Gastrocnemius medialis (tissue), 4 donors: ENCODE measurements at regions not wholly inside any gene's neighbourhood (a gene's known extent, or its start where the extent isn't known, plus 50 kb on each side); places are given as distances from the start of the nearest gene placed in this dataset.

Experiments
- ATAC-seq, 2 donors: fragments of 150-250 bp; one replicate each; pipeline ENCODE4 v1.9.1; 2016
- DNase-seq, 2 donors: peaks; one replicate each; pipeline ENCODE4 v3.0.0-alpha.2; 2019
- H3K27ac ChIP-seq, 4 donors: fragments of 200-600 bp; sonication (generic); 1 replicate in 1 of 4; 2 replicates in 3 of 4; pipeline ENCODE4 v1.5.1; 2016 to 2018; ENCODE audit warnings: mild to moderate bottlenecking in 2 of 4, moderate library complexity in 1 of 4
- H3K27me3 ChIP-seq, 3 donors: fragments of 200-600 bp; sonication (generic) in 2 of 3; 1 replicate in 1 of 3; 2 replicates in 2 of 3; pipeline versions ENCODE4 v1.5.1 to v1.6.0; 2016 to 2019; ENCODE audit warnings: mild to moderate bottlenecking in 1 of 3, moderate library complexity in 1 of 3
- H3K36me3 ChIP-seq, 2 donors: fragments of 200-600 bp; sonication (generic) in 1 of 2; one replicate each; pipeline ENCODE4 v1.5.1; 2017 to 2018
- H3K4me1 ChIP-seq, 2 donors: fragments of 200-600 bp; sonication (generic) in 1 of 2; one replicate each; pipeline ENCODE4 v1.5.1; 2016 to 2017; ENCODE audit warnings: mild to moderate bottlenecking in 2 of 2
- H3K4me3 ChIP-seq, 4 donors: fragments of 200-600 bp; sonication (generic) in 3 of 4; 1 replicate in 1 of 4; 2 replicates in 3 of 4; pipeline ENCODE4 v1.5.1; 2016 to 2019; ENCODE audit warnings: mild to moderate bottlenecking in 2 of 4
- H3K9me3 ChIP-seq, 3 donors: fragments of 200-600 bp; sonication (generic) in 2 of 3; 1 replicate in 1 of 3; 2 replicates in 2 of 3; pipeline ENCODE4 v1.5.1; 2016 to 2019
- POLR2A ChIP-seq, 2 donors: fragments of 450-650 bp; IDR thresholded peaks; one replicate each; pipeline ENCODE4 v1.6.1; 2017; ENCODE audit warnings: antibody characterized with exemption in 2 of 2, mild to moderate bottlenecking in 2 of 2, moderate library complexity in 2 of 2
- in situ Hi-C, 4 donors: fragments of 200-750 bp; cut with MboI; loops; one replicate each; pipeline versions ENCODE4 v1.15.0 to v1.8.0; 2017; ENCODE audit warnings: low sequenced_read_pairs in 4 of 4
- intact Hi-C: fragments of 100-400 bp; cut with DNase I; formaldehyde crosslinking; loops from one replicate; pipeline ENCODE4 v1.15.1; 2023; ENCODE audit warnings: low total_unique reads
- TF ChIP-seq, protein P1 (sequence below), 5 experiments: fragments of 450-650 bp in 3 of 5; fragments of 200-600 bp in 2 of 5; sonication (generic) in 2 of 5; IDR thresholded peaks in 4 of 5; conservative IDR thresholded peaks in 1 of 5; 1 replicate in 4 of 5; 2 replicates in 1 of 5; pipeline ENCODE4 v1.5.1; 2016 to 2019; ENCODE audit warnings: antibody characterized with exemption in 5 of 5, mild to moderate bottlenecking in 3 of 5, moderate library complexity in 3 of 5

GRCh38 chr11:70507466-70508230, 109.3 kb downstream of the CTTN start:
- no peak overlapping the region for H3K4me3 ChIP-seq
- ATAC-seq: no peak
- H3K9me3 ChIP-seq: no peaks in the 10 kb centered on the region
- H3K4me1 ChIP-seq: no peaks in the 10 kb centered on the region
- DNase-seq: no peak
- no peak overlapping the region for H3K27ac ChIP-seq
- H3K27me3 ChIP-seq: no peaks in the 10 kb centered on the region
- TF ChIP-seq POLR2A (IDR thresholded peaks at IDR 0.05): no peak
- TF ChIP-seq, protein P1, sequence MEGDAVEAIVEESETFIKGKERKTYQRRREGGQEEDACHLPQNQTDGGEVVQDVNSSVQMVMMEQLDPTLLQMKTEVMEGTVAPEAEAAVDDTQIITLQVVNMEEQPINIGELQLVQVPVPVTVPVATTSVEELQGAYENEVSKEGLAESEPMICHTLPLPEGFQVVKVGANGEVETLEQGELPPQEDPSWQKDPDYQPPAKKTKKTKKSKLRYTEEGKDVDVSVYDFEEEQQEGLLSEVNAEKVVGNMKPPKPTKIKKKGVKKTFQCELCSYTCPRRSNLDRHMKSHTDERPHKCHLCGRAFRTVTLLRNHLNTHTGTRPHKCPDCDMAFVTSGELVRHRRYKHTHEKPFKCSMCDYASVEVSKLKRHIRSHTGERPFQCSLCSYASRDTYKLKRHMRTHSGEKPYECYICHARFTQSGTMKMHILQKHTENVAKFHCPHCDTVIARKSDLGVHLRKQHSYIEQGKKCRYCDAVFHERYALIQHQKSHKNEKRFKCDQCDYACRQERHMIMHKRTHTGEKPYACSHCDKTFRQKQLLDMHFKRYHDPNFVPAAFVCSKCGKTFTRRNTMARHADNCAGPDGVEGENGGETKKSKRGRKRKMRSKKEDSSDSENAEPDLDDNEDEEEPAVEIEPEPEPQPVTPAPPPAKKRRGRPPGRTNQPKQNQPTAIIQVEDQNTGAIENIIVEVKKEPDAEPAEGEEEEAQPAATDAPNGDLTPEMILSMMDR (IDR thresholded peaks at IDR 0.05 in 4 of 5, conservative IDR thresholded peaks at IDR 0.05 in 1 of 5): no peak
- in situ Hi-C loops: no loop called here
- intact Hi-C loops: no loop called here
- H3K36me3 ChIP-seq: no peaks in the 10 kb centered on the region

- Histone ChIP-seq H3K9me3 (peaks cover 0 to 4% (median 0%) of the 10 kb centered on the region in 3 donors), H3K27ac (no peak overlapping the region), H3K27me3 (no peaks in the 10 kb centered on the region), H3K4me3 (no peak overlapping the region), H3K4me1 (no peaks in the 10 kb centered on the region), H3K36me3 (no peaks in the 10 kb centered on the region)
- intact Hi-C loops (no loop called here), in situ Hi-C loops (no loop called here)
- TF ChIP-seq POLR2A (IDR thresholded peaks at IDR 0.05): no peak
- TF ChIP-seq, protein P1 (IDR thresholded peaks at IDR 0.05 in 4 of 5, conservative IDR thresholded peaks at IDR 0.05 in 1 of 5): no peak
- DNase-seq (no peak), ATAC-seq (no peak)
Observed at GRCh38 chr11:70508231-70508480, 109.8 kb downstream of the CTTN start.

DNA sequence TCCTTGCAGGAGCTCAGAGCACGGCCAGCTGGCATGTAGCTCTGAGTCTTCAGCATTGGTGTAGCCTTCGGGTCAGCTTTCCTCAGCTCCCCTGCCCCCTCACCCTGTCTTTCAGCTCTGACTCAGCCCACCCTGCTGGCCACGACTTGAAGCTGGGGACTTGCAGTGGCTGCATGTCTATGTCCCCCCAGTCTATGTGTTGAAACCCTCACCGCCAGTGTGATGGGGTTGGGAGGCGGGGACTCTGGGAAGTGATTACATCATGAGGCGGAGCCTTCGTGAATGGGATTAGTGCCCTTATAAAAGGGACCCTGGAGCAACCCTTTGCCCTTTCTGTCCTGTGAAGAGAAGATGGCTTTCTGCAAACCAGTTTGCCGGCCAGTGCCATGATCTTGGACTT, 111.1 kb downstream of the CTTN start:
- in situ Hi-C loops (no loop called here), intact Hi-C loops (no loop called here)
- Histone ChIP-seq H3K9me3 (peaks cover 0 to 11% (median 0%) of the 10 kb centered on the region in 3 donors), H3K36me3 (no peaks in the 10 kb centered on the region), H3K4me1 (no peaks in the 10 kb centered on the region), H3K27ac (no peak overlapping the region), H3K27me3 (no peaks in the 10 kb centered on the region), H3K4me3 (no peak overlapping the region)
- no peak for TF ChIP-seq POLR2A (IDR thresholded peaks at IDR 0.05)
- TF ChIP-seq, protein P1 (IDR thresholded peaks at IDR 0.05 in 4 of 5, conservative IDR thresholded peaks at IDR 0.05 in 1 of 5): no peak
- ATAC-seq: no peak
- DNase-seq: no peak

- no peak for DNase-seq
- Histone ChIP-seq H3K27me3 (no peaks in the 10 kb centered on the region), H3K4me1 (no peaks in the 10 kb centered on the region), H3K4me3 (no peak overlapping the region), H3K9me3 (peaks cover 0 to 11% (median 0%) of the 10 kb centered on the region in 3 donors), H3K27ac (no peak overlapping the region), H3K36me3 (no peaks in the 10 kb centered on the region)
- no peak for ATAC-seq
- TF ChIP-seq POLR2A (IDR thresholded peaks at IDR 0.05): no peak
- TF ChIP-seq, protein P1 (IDR thresholded peaks at IDR 0.05 in 4 of 5, conservative IDR thresholded peaks at IDR 0.05 in 1 of 5): no peak
- in situ Hi-C loops: no loop called here
- intact Hi-C loops: no loop called here
Observed at GRCh38 chr11:70510106-70510505, 111.8 kb downstream of the CTTN start.

- DNase-seq (no peak), ATAC-seq (no peak)
- H3K4me3 ChIP-seq: no peak overlapping the region
- peaks cover 0 to 11% (median 0%) of the 10 kb centered on the region in 3 donors for H3K9me3 ChIP-seq
- H3K27ac ChIP-seq: no peak overlapping the region
- no peaks in the 10 kb centered on the region for H3K4me1 ChIP-seq
- in situ Hi-C loops: no loop called here
- no peaks in the 10 kb centered on the region for H3K27me3 ChIP-seq
- TF ChIP-seq, protein P1 (IDR thresholded peaks at IDR 0.05 in 4 of 5, conservative IDR thresholded peaks at IDR 0.05 in 1 of 5): no peak
- TF ChIP-seq POLR2A (IDR thresholded peaks at IDR 0.05): no peak
- intact Hi-C loops: no loop called here
- no peaks in the 10 kb centered on the region for H3K36me3 ChIP-seq
Observed at GRCh38 chr11:70510571-70510970, 112.2 kb downstream of the CTTN start.
